H9 (cell line): ENCODE measurements at regions not wholly inside any gene's neighbourhood (a gene's known extent, or its start where the extent isn't known, plus 50 kb on each side); places are given as distances from the start of the nearest gene placed in this dataset.
A peak's percentile ranks its signal among the peaks of the same experiment; 100 is the strongest.

Experiments
- DNase-seq: peaks from one replicate; pipeline ENCODE4 v3.0.0-alpha.2; 2017
- H2AFZ ChIP-seq: one replicate; pipeline ENCODE4 v1.6.1; 2013; ENCODE audit warnings: mild to moderate bottlenecking, low read length, control low read depth, moderate library complexity
- H2AK5ac ChIP-seq: 2 replicates; pipeline ENCODE4 v1.6.1; 2013; ENCODE audit warnings: low read length, control low read depth, mixed read lengths; ENCODE audit not compliant: insufficient read length
- H2BK120ac ChIP-seq: one replicate; pipeline ENCODE4 v1.6.1; 2013; ENCODE audit warnings: low read depth, mild to moderate bottlenecking, low read length, control low read depth, inconsistent platforms; ENCODE audit not compliant: poor library complexity, severe bottlenecking
- H2BK12ac ChIP-seq: 2 replicates; pipeline ENCODE4 v1.6.1; 2013; ENCODE audit warnings: low read length, control low read depth, mixed read lengths, low read depth; ENCODE audit not compliant: insufficient read length
- H2BK15ac ChIP-seq: 2 replicates; pipeline ENCODE4 v1.6.1; 2013; ENCODE audit warnings: low read depth, low read length, control low read depth
- H2BK20ac ChIP-seq: one replicate; pipeline ENCODE4 v1.6.1; 2013; ENCODE audit warnings: low read depth, mild to moderate bottlenecking, low read length, control low read depth, inconsistent platforms; ENCODE audit not compliant: poor library complexity, severe bottlenecking
- H2BK5ac ChIP-seq: 2 replicates; pipeline ENCODE4 v1.6.1; 2013; ENCODE audit warnings: low read length, control low read depth, mixed read lengths; ENCODE audit not compliant: insufficient read length
- H3K14ac ChIP-seq: 2 replicates; pipeline ENCODE4 v1.6.1; 2013; ENCODE audit warnings: low read length, control low read depth; ENCODE audit not compliant: insufficient read depth
- H3K18ac ChIP-seq: 2 replicates; pipeline ENCODE4 v1.6.1; 2013; ENCODE audit warnings: low read depth, mild to moderate bottlenecking, mixed read lengths, low read length, control low read depth; ENCODE audit not compliant: insufficient read length
- H3K23ac ChIP-seq: 2 replicates; pipeline ENCODE4 v1.6.1; 2013; ENCODE audit warnings: low read length, control low read depth, mixed read lengths, low read depth; ENCODE audit not compliant: insufficient read length
- H3K23me2 ChIP-seq: 2 replicates; pipeline ENCODE4 v1.6.1; 2013; ENCODE audit warnings: low read depth, mild to moderate bottlenecking, mixed read lengths, low read length, control low read depth; ENCODE audit not compliant: insufficient read length, poor library complexity, severe bottlenecking
- H3K27ac ChIP-seq: 2 replicates; pipeline ENCODE4 v1.5.1; 2013; ENCODE audit warnings: low read length, control low read depth, mixed read lengths, low read depth; ENCODE audit not compliant: insufficient read length
- H3K27me3 ChIP-seq: 2 replicates; pipeline ENCODE4 v1.6.1; 2013; ENCODE audit warnings: low read length, control low read depth, inconsistent platforms; ENCODE audit not compliant: insufficient read depth
- H3K4ac ChIP-seq: 2 replicates; pipeline ENCODE4 v1.6.1; 2013; ENCODE audit warnings: low read depth, mild to moderate bottlenecking, control low read depth, inconsistent platforms, low read length, moderate library complexity
- H3K4me1 ChIP-seq: 2 replicates; pipeline ENCODE4 v1.6.1; 2013; ENCODE audit warnings: low read length, control low read depth, inconsistent platforms; ENCODE audit not compliant: insufficient read depth
- H3K4me2 ChIP-seq: 2 replicates; pipeline ENCODE4 v1.6.1; 2013; ENCODE audit warnings: low read length, control low read depth, mixed read lengths; ENCODE audit not compliant: insufficient read length, insufficient read depth
- H3K56ac ChIP-seq: 2 replicates; pipeline ENCODE4 v1.6.1; 2013; ENCODE audit warnings: low read depth, mild to moderate bottlenecking, mixed read lengths, low read length, control low read depth; ENCODE audit not compliant: insufficient read length
- H3K79me1 ChIP-seq: 2 replicates; pipeline ENCODE4 v1.6.1; 2013; ENCODE audit warnings: low read depth, mild to moderate bottlenecking, moderate library complexity, low read length, control low read depth, inconsistent platforms; ENCODE audit not compliant: insufficient read depth, poor library complexity, severe bottlenecking
- H3K79me2 ChIP-seq: 2 replicates; pipeline ENCODE4 v1.6.1; 2013; ENCODE audit warnings: low read length, control low read depth, inconsistent platforms; ENCODE audit not compliant: insufficient read depth
- H3K9ac ChIP-seq: 2 replicates; pipeline ENCODE4 v1.6.1; 2013; ENCODE audit warnings: low read length, control low read depth, mixed read lengths; ENCODE audit not compliant: insufficient read length; ENCODE audit errors: extremely low read depth
- H3K9me3 ChIP-seq: one replicate; pipeline ENCODE4 v1.6.1; 2013; ENCODE audit warnings: low read depth, low read length, inconsistent platforms; ENCODE audit not compliant: control insufficient read depth
- H3T11ph ChIP-seq: one replicate; pipeline ENCODE4 v1.6.1; 2013; ENCODE audit warnings: mild to moderate bottlenecking, low read length, control low read depth, inconsistent platforms
- H4K20me1 ChIP-seq: one replicate; pipeline ENCODE4 v1.6.1; 2013; ENCODE audit not compliant: control insufficient read depth, insufficient read length, insufficient read depth
- H4K5ac ChIP-seq: 2 replicates; pipeline ENCODE4 v1.6.1; 2013; ENCODE audit warnings: low read depth, mild to moderate bottlenecking, mixed read lengths, low read length, control low read depth; ENCODE audit not compliant: insufficient read length
- H4K8ac ChIP-seq: replicated peaks from 2 replicates; pipeline ENCODE4 v1.6.1; 2013; ENCODE audit warnings: low read length, control low read depth, mixed read lengths, low read depth; ENCODE audit not compliant: insufficient read length
- H4K91ac ChIP-seq: 2 replicates; pipeline ENCODE4 v1.6.1; 2013; ENCODE audit warnings: low read depth, mild to moderate bottlenecking, moderate library complexity, mixed read lengths, low read length, control low read depth; ENCODE audit not compliant: insufficient read length
- H3K27ac Mint-ChIP-seq, 3 experiments: 2 replicates in 2 of 3; 3 replicates in 1 of 3; pipeline ENCODE4 v1.8.0; 2020 to 2021; ENCODE audit warnings: mixed read lengths in 3 of 3, mild to moderate bottlenecking in 1 of 3, moderate library complexity in 1 of 3
- H3K27me3 Mint-ChIP-seq: 2 replicates; pipeline ENCODE4 v1.8.0; 2021; ENCODE audit warnings: low read depth, mild to moderate bottlenecking, moderate library complexity, mixed read lengths
- H3K36me3 Mint-ChIP-seq, 3 experiments: 2 replicates in 2 of 3; 3 replicates in 1 of 3; pipeline ENCODE4 v1.8.0; 2020 to 2021; ENCODE audit warnings: low read depth in 3 of 3, mixed read lengths in 3 of 3; ENCODE audit not compliant: insufficient read depth in 1 of 3
- H3K4me1 Mint-ChIP-seq, 2 experiments: 2 replicates each; pipeline ENCODE4 v1.8.0; 2020; ENCODE audit warnings: mixed read lengths in 2 of 2
- H3K4me3 Mint-ChIP-seq, 2 experiments: 2 replicates in 1 of 2; 3 replicates in 1 of 2; pipeline ENCODE4 v1.8.0; 2020 to 2021; ENCODE audit warnings: mild to moderate bottlenecking in 2 of 2, mixed read lengths in 2 of 2, moderate library complexity in 1 of 2
- H3K9me3 Mint-ChIP-seq, 2 experiments: 2 replicates in 1 of 2; 3 replicates in 1 of 2; pipeline ENCODE4 v1.8.0; 2020; ENCODE audit warnings: mild to moderate bottlenecking in 2 of 2, mixed read lengths in 2 of 2, moderate library complexity in 1 of 2
- CTCF ChIP-seq: fragments of 200-600 bp; sonication (generic); conservative IDR thresholded peaks from 3 replicates; pipeline ENCODE4 v1.8.0; 2021; ENCODE audit warnings: antibody characterized with exemption, mild to moderate bottlenecking
- WGBS: extraction: QIAGEN DNeasy Blood & Tissue Kit; methylation state at CpG from one replicate; pipeline ENCODE4 v1.1.7; 2013; ENCODE audit warnings: missing lambda C conversion rate, low lambda C conversion rate, mixed read lengths; ENCODE audit not compliant: insufficient read length; ENCODE audit errors: extremely low coverage; 5-methylcytosine and 5-hydroxymethylcytosine counted together

- no peak overlapping the region for H2BK20ac ChIP-seq
- no peak overlapping the region for H3K4me2 ChIP-seq
- no peak overlapping the region for H3K27ac ChIP-seq
- H2BK15ac ChIP-seq = no peak overlapping the region
- H3K4me1 Mint-ChIP-seq = peaks cover 28 to 35% of the 10 kb centered on the region in 2 experiments
- H3K56ac ChIP-seq = no peak overlapping the region
- peak overlapping the region; percentile 62 to 82; a peak in 3 of 5 replicates for H3K4me3 Mint-ChIP-seq
- H3K4ac ChIP-seq = no peak overlapping the region
- H2AFZ ChIP-seq = no peak overlapping the region
- H3K9me3 ChIP-seq = no peaks in the 10 kb centered on the region
- H2BK5ac ChIP-seq = no peak overlapping the region
- no peak overlapping the region for H3K9ac ChIP-seq
- WGBS = no CpG with 5 or more reads among the region's 4 CpGs
- no peak overlapping the region for H3K14ac ChIP-seq
- H4K20me1 ChIP-seq = no peaks in the 10 kb centered on the region
- no peaks in the 10 kb centered on the region for H3K79me2 ChIP-seq
- peaks cover 0 to 3% of the 10 kb centered on the region in 2 experiments; a peak in 3 of 5 replicates for H3K9me3 Mint-ChIP-seq
- H4K91ac ChIP-seq = no peak overlapping the region
- H4K8ac ChIP-seq = no peak overlapping the region
- TF ChIP-seq CTCF = no peak
- no peak overlapping the region for H2BK12ac ChIP-seq
- H3K23me2 ChIP-seq = no peaks in the 10 kb centered on the region
- H3K4me1 ChIP-seq = peaks cover 3% of the 10 kb centered on the region; the same call in 1 of the 2 replicates
- H3T11ph ChIP-seq = no peak overlapping the region
- H3K36me3 Mint-ChIP-seq = peaks cover 0 to 4% (median 0%) of the 10 kb centered on the region in 3 experiments; a peak in 2 of 7 replicates
- no peak overlapping the region for H3K18ac ChIP-seq
- peaks cover 35% of the 10 kb centered on the region for H3K27me3 Mint-ChIP-seq
- no peak for DNase-seq
- no peak overlapping the region for H3K23ac ChIP-seq
- no peak overlapping the region for H2BK120ac ChIP-seq
- peaks cover 2% of the 10 kb centered on the region for H3K27me3 ChIP-seq
- no peak overlapping the region for H3K27ac Mint-ChIP-seq
- no peaks in the 10 kb centered on the region for H3K79me1 ChIP-seq
- H4K5ac ChIP-seq = no peak overlapping the region
- no peak overlapping the region for H2AK5ac ChIP-seq
These were observed 64.7 kb downstream of the TNFAIP2 start for GRCh38 chr14:103187911-103188310.
